K562 (cell line): ENCODE measurements at regions not wholly inside any gene's neighbourhood (a gene's known extent, or its start where the extent isn't known, plus 50 kb on each side); places are given as distances from the start of the nearest gene placed in this dataset.
A peak's percentile ranks its signal among the peaks of the same experiment; 100 is the strongest.

Source experiments
- ATAC-seq: fragments of 200-7000 bp; cut with Tn5 transposase; 3 replicates; pipeline ENCODE4 v1.9.1; 2020; ENCODE audit warnings: moderate library complexity
- BruUV-seq: library from RNA; stranded (reverse); fragments of 400-500 nt; replicated peaks from 2 replicates; lab custom pipeline; 2021; lab: Mats Ljungman, UMichigan
- CTCF ChIA-PET: fragments of 300-600 bp; formaldehyde crosslinking; extraction: SDS; loops from one replicate; lab custom pipeline; 2021; ENCODE audit warnings: low intra/inter-chr PET ratio; lab: Yijun Ruan, JAX
- POLR2A ChIA-PET: fragments of 300-600, 350-650 bp; sonication (Branson Sonifier 250); formaldehyde crosslinking; extraction: SDS; loops from one replicate; lab custom pipeline; 2021; ENCODE audit warnings: antibody characterized with exemption, inconsistent platforms; lab: Yijun Ruan, JAX
- DNase-seq, 4 experiments: peaks; one replicate each; pipeline versions ENCODE4 v3.0.0 to v3.0.0-alpha.2; 2011 to 2018; ENCODE audit warnings: low spot score in 3 of 4, mixed read lengths in 3 of 4; ENCODE audit errors: extremely low read depth in 1 of 4
- FAIRE-seq: peaks from 2 replicates; lab custom pipeline; 2011; peaks lifted over from hg19 to GRCh38; lab: Jason Lieb, UNC
- H2AFZ ChIP-seq: 2 replicates; pipeline ENCODE4 v1.6.0; 2011; ENCODE audit warnings: low read depth, low read length, control low read depth, inconsistent platforms
- H3K27ac ChIP-seq: fragments of 200-600 bp; 3 replicates; pipeline ENCODE4 v1.8.0; 2011; ENCODE audit warnings: low read depth, mild to moderate bottlenecking, control low read depth, inconsistent platforms, low read length, moderate library complexity, mixed read lengths; ENCODE audit errors: extremely low read depth
- H3K27me3 ChIP-seq, 2 experiments: fragments of 300-600 bp in 1 of 2; 2 replicates in 1 of 2; 3 replicates in 1 of 2; pipeline versions ENCODE4 v1.6.0 to v1.8.0; 2011; ENCODE audit warnings: inconsistent platforms in 2 of 2, low read length in 2 of 2, mild to moderate bottlenecking in 1 of 2, mixed read lengths in 1 of 2, moderate library complexity in 1 of 2; ENCODE audit not compliant: control insufficient read depth in 2 of 2, insufficient read depth in 2 of 2
- H3K36me3 ChIP-seq: fragments of 300-600 bp; 3 replicates; pipeline ENCODE4 v1.8.0; 2011; ENCODE audit warnings: mild to moderate bottlenecking, low read length, inconsistent platforms; ENCODE audit not compliant: control insufficient read depth, insufficient read depth
- H3K4me1 ChIP-seq, 2 experiments: fragments of 200-600 bp in 1 of 2; replicated peaks in 1 of 2; 2 replicates in 1 of 2; 3 replicates in 1 of 2; pipeline versions ENCODE4 v1.5.1 to v1.8.0; 2011; ENCODE audit warnings: inconsistent platforms in 2 of 2, low read length in 2 of 2, mild to moderate bottlenecking in 1 of 2, mixed read lengths in 1 of 2, moderate library complexity in 1 of 2; ENCODE audit not compliant: control insufficient read depth in 2 of 2, insufficient read depth in 2 of 2
- H3K4me2 ChIP-seq: 2 replicates; pipeline ENCODE4 v1.6.1; 2011; ENCODE audit warnings: low read length, control low read depth, inconsistent platforms, mixed read lengths; ENCODE audit not compliant: insufficient read depth
- H3K4me3 ChIP-seq: fragments of 200-600 bp; sonication (generic), shearing (Covaris generic); 2 replicates; pipeline ENCODE4 v1.5.1; 2016; ENCODE audit warnings: control low read depth, inconsistent platforms
- H3K79me2 ChIP-seq: fragments of 200-600 bp; 3 replicates; pipeline ENCODE4 v1.8.0; 2011; ENCODE audit warnings: low read length, inconsistent platforms; ENCODE audit not compliant: control insufficient read depth, insufficient read depth
- H3K9ac ChIP-seq, 2 experiments: 2 replicates each; pipeline versions ENCODE4 v1.6.0 to v1.6.1; 2011; ENCODE audit warnings: low read depth in 2 of 2, low read length in 2 of 2, control low read depth in 1 of 2, inconsistent platforms in 1 of 2, mild to moderate bottlenecking in 1 of 2, mixed read lengths in 1 of 2; ENCODE audit not compliant: insufficient read depth in 1 of 2
- H3K9me1 ChIP-seq: one replicate; pipeline ENCODE4 v1.6.0; 2011; ENCODE audit warnings: inconsistent platforms, mild to moderate bottlenecking, low read length, moderate library complexity; ENCODE audit not compliant: control insufficient read depth, insufficient read depth
- H3K9me3 ChIP-seq: replicated peaks from 2 replicates; pipeline ENCODE4 v1.5.1; 2011; ENCODE audit warnings: low read depth, low read length, inconsistent platforms; ENCODE audit not compliant: control insufficient read depth, insufficient read depth
- H4K20me1 ChIP-seq: replicated peaks from 2 replicates; pipeline ENCODE4 v1.6.1; 2011; ENCODE audit warnings: low read length, inconsistent platforms, mixed read lengths; ENCODE audit not compliant: control insufficient read depth, insufficient read depth
- CCAR2 ChIP-seq: fragments of 200-400 bp; formaldehyde crosslinking; IDR thresholded peaks from 2 replicates; pipeline ENCODE4 v1.6.1; 2017; ENCODE audit warnings: mild to moderate bottlenecking, low read depth, low read length
- CTCF ChIP-seq, 3 experiments: IDR thresholded peaks in 2 of 3; conservative IDR thresholded peaks in 1 of 3; 2 replicates each; pipeline ENCODE4 v1.5.1; 2011 to 2012; ENCODE audit warnings: low read length in 3 of 3, mild to moderate bottlenecking in 3 of 3, control low read depth in 2 of 3, improper control_type of control experiment in 1 of 3, inconsistent platforms in 1 of 3, low read depth in 1 of 3, mixed read lengths in 1 of 3, moderate library complexity in 1 of 3; ENCODE audit not compliant: insufficient read depth in 2 of 3
- KHSRP ChIP-seq: fragments of 450-650 bp; IDR thresholded peaks from 2 replicates; pipeline ENCODE4 v1.6.1; 2017
- KLF1 ChIP-seq: fragments of 450-650 bp; IDR thresholded peaks from 2 replicates; pipeline ENCODE4 v1.6.1; 2016; ENCODE audit warnings: missing genetic modification characterization, missing compliant biosample characterization
- L3MBTL2 ChIP-seq: fragments of 450-650 bp; IDR thresholded peaks from 2 replicates; pipeline ENCODE4 v1.6.1; 2016; ENCODE audit warnings: mild to moderate bottlenecking, moderate library complexity
- LARP7 ChIP-seq: fragments of 450-650 bp; IDR thresholded peaks from 2 replicates; pipeline ENCODE4 v1.6.1; 2016
- MTA1 ChIP-seq: fragments of 450-650 bp; IDR thresholded peaks from 2 replicates; pipeline ENCODE4 v1.6.1; 2017; ENCODE audit warnings: borderline replicate concordance
- NFATC3 ChIP-seq: fragments of 450-650 bp; IDR thresholded peaks from 2 replicates; pipeline ENCODE4 v1.6.1; 2017; ENCODE audit warnings: mild to moderate bottlenecking
- NR4A1 ChIP-seq, 2 experiments: fragments of 250-450 bp in 1 of 2; fragments of 450-650 bp in 1 of 2; sonication (Bioruptor Pico) in 1 of 2; IDR thresholded peaks; 2 replicates each; pipeline versions ENCODE4 v1.4.0 to v1.6.1; 2016 to 2020; ENCODE audit warnings: mild to moderate bottlenecking in 2 of 2, missing compliant biosample characterization in 1 of 2, missing genetic modification characterization in 1 of 2, moderate library complexity in 1 of 2
- PHTF2 ChIP-seq: fragments of 250-450 bp; sonication (Bioruptor Pico); IDR thresholded peaks from 2 replicates; pipeline ENCODE4 v1.5.0; 2021; ENCODE audit warnings: mild to moderate bottlenecking
- RAD21 ChIP-seq, 2 experiments: fragments of 250-450 bp in 1 of 2; fragments of 450-650 bp in 1 of 2; sonication (Bioruptor Pico) in 1 of 2; formaldehyde crosslinking in 1 of 2; IDR thresholded peaks in 1 of 2; conservative IDR thresholded peaks in 1 of 2; 2 replicates each; pipeline versions ENCODE4 v1.4.0 to v1.8.0; 2020 to 2022; ENCODE audit warnings: mild to moderate bottlenecking in 2 of 2, moderate library complexity in 1 of 2
- RBM34 ChIP-seq: fragments of 200-400 bp; formaldehyde crosslinking; IDR thresholded peaks from 2 replicates; pipeline ENCODE4 v1.6.1; 2018; ENCODE audit warnings: low read length, borderline replicate concordance; ENCODE audit not compliant: insufficient read depth
- RFX5 ChIP-seq: IDR thresholded peaks from 2 replicates; pipeline ENCODE4 v1.6.1; 2011; ENCODE audit warnings: low read depth, mild to moderate bottlenecking, improper control_type of control experiment, low read length
- XRCC3 ChIP-seq: fragments of 450-650 bp; IDR thresholded peaks from 2 replicates; pipeline ENCODE4 v1.6.1; 2017; ENCODE audit warnings: mild to moderate bottlenecking, moderate library complexity
- ZNF212 ChIP-seq: fragments of 450-650 bp; formaldehyde crosslinking; IDR thresholded peaks from 2 replicates; pipeline ENCODE4 v1.4.0; 2020; ENCODE audit warnings: mild to moderate bottlenecking
- ZNF239 ChIP-seq: fragments of 250-450 bp; sonication (Bioruptor Pico); IDR thresholded peaks from 2 replicates; pipeline ENCODE4 v1.4.0; 2020; ENCODE audit warnings: mild to moderate bottlenecking
- WGBS: fragments of 100-300 bp; shearing (Covaris generic); methylation state at CpG from one replicate; pipeline ENCODE4 v1.1.6; 2016; ENCODE audit warnings: low coverage, mixed read lengths; ENCODE audit not compliant: insufficient coverage; ENCODE audit errors: missing lambda C conversion rate; 5-methylcytosine and 5-hydroxymethylcytosine counted together
- in situ Hi-C: fragments of 300-500 bp; cut with MboI; formaldehyde crosslinking; loops from 4 replicates; pipeline ENCODE4 v1.15.0; 2018; ENCODE audit warnings: inconsistent platforms, mixed read lengths
- intact Hi-C: fragments of 100-400 bp; cut with micrococcal nuclease; formaldehyde crosslinking; loops from 2 replicates; pipeline ENCODE4 v1.14.2; 2022
- TF ChIP-seq, protein P1 (sequence below): fragments of 450-650 bp; IDR thresholded peaks from 2 replicates; pipeline ENCODE4 v1.7.0; 2016; ENCODE audit warnings: borderline replicate concordance
- TF ChIP-seq, protein P2 (sequence below): fragments of 250-450 bp; sonication (Bioruptor Pico); IDR thresholded peaks from 2 replicates; pipeline ENCODE4 v1.8.0; 2022; ENCODE audit warnings: inconsistent platforms

DNA sequence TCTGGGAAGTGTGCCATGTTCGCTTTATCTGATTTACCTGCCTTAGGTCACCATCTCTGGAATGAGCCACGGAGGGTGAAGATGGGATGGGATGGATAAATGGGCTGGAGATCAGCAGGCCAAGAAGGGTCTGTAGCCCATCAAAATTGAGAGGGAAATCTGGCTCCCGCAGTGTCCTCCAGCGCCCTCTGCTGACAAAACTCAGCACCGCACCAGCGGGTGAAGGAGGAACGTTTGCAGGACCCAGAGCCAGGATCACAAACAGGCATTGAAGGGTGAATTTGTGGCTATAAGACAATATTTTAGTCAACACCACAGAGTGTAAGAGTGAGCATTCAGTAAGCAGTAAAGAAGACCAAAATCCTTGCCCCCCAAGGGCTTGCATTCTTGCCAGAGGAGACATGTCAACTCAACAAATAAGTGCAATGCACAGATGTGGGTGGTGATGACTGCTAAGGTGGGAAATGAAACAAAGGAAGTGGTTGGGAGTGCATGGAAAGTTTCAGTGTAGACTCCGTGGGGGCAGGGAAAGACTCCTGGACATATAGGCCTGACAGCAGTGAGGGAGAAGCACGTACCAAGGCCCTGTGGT is 124.4 kb downstream of the TENT4A start (continued):
- peak; percentile 77 to 94 (median 81) for TF ChIP-seq CTCF (IDR thresholded peaks at IDR 0.05 in 2 of 3, conservative IDR thresholded peaks at IDR 0.05 in 1 of 3; ENCODE audit: insufficient read depth in 2 of 3, low read depth in 1 of 3, low read length in 3 of 3)
- TF ChIP-seq RAD21 (CRISPR knock-in tag; conservative IDR thresholded peaks at IDR 0.05 in 1 of 2, IDR thresholded peaks at IDR 0.05 in 1 of 2) = peak in 1 of 2 experiments; percentile 62; a peak in 2 of 4 replicates
- 0 out of 2 replicates have a peak, but pooled peaks have one; percentile 13 for TF ChIP-seq L3MBTL2

DNA sequence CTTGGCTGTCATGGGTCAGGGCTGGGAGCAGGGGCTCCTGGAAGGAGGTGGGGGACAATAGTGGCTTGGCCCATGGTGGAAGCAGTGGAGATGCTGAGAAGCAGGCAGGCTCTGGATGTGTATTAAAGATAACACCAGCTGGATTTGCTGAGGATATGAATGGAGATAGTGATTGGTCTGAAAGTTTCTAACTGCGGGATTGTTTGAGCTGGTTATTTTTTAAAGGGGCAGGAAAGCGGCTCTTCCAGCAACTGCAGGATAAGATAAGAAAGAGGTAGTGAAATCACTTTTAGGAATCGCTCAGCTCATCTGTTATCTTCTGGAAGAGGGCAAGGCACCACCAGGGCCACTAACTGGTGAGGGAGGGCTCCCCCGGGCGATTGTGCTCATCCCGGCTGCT is 125.5 kb downstream of the TENT4A start:
- no peak overlapping the region for H3K27ac ChIP-seq
- no peak for TF ChIP-seq CCAR2
- TF ChIP-seq, protein P1, sequence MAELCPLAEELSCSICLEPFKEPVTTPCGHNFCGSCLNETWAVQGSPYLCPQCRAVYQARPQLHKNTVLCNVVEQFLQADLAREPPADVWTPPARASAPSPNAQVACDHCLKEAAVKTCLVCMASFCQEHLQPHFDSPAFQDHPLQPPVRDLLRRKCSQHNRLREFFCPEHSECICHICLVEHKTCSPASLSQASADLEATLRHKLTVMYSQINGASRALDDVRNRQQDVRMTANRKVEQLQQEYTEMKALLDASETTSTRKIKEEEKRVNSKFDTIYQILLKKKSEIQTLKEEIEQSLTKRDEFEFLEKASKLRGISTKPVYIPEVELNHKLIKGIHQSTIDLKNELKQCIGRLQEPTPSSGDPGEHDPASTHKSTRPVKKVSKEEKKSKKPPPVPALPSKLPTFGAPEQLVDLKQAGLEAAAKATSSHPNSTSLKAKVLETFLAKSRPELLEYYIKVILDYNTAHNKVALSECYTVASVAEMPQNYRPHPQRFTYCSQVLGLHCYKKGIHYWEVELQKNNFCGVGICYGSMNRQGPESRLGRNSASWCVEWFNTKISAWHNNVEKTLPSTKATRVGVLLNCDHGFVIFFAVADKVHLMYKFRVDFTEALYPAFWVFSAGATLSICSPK = no peak
- TF ChIP-seq ZNF239 = no peak
- TF ChIP-seq ZNF212 (CRISPR knock-in tag) = no peak
- TF ChIP-seq PHTF2 = no peak
- TF ChIP-seq LARP7 = no peak
- no peak for TF ChIP-seq MTA1
- TF ChIP-seq NR4A1 (CRISPR knock-in tag; IDR thresholded peaks at IDR 0.05) = no peak
- TF ChIP-seq NR4A1 (tag; IDR thresholded peaks at IDR 0.05) = no peak
- no peak for TF ChIP-seq RFX5
- no peak for TF ChIP-seq XRCC3
- no peak for TF ChIP-seq KLF1 (tag)
- no peak for TF ChIP-seq RBM34
- no peak for TF ChIP-seq KHSRP
- no peak for TF ChIP-seq NFATC3
- TF ChIP-seq, protein P2, sequence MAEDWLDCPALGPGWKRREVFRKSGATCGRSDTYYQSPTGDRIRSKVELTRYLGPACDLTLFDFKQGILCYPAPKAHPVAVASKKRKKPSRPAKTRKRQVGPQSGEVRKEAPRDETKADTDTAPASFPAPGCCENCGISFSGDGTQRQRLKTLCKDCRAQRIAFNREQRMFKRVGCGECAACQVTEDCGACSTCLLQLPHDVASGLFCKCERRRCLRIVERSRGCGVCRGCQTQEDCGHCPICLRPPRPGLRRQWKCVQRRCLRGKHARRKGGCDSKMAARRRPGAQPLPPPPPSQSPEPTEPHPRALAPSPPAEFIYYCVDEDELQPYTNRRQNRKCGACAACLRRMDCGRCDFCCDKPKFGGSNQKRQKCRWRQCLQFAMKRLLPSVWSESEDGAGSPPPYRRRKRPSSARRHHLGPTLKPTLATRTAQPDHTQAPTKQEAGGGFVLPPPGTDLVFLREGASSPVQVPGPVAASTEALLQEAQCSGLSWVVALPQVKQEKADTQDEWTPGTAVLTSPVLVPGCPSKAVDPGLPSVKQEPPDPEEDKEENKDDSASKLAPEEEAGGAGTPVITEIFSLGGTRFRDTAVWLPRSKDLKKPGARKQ (CRISPR knock-in tag) = no peak

More for the DNA sequence above, 125.5 kb downstream of the TENT4A start:
- H3K9me3 ChIP-seq = no peaks in the 10 kb centered on the region
- H4K20me1 ChIP-seq = no peaks in the 10 kb centered on the region
- no peak overlapping the region for H3K9ac ChIP-seq
- H3K36me3 ChIP-seq = no peaks in the 10 kb centered on the region
- H3K4me1 ChIP-seq = no peaks in the 10 kb centered on the region
- DNase-seq (no peak), FAIRE-seq (no peak), ATAC-seq (no peak)
- no peaks in the 10 kb centered on the region for H3K79me2 ChIP-seq
- 2% methylated on average over 6 of the region's 6 CpGs for WGBS
- no peak overlapping the region for H3K4me3 ChIP-seq
- H2AFZ ChIP-seq = no peak overlapping the region
- BruUV-seq = no TSS peak
- no peaks in the 10 kb centered on the region; a peak in 1 of 5 replicates for H3K27me3 ChIP-seq
- intact Hi-C loops = no loop called here
- in situ Hi-C loops = no loop called here
- CTCF ChIA-PET = no interaction called here
- no peaks in the 10 kb centered on the region for H3K9me1 ChIP-seq
- H3K4me2 ChIP-seq = no peak overlapping the region
- POLR2A ChIA-PET = interaction anchor here (0.7 kb wide), 1 partner anchor 18 kb away, joined by 3 read pairs; no protein-coding TSS in a partner anchor
